Naive B cell (primary cell): ENCODE measurements at regions not wholly inside any gene's neighbourhood (a gene's known extent, or its start where the extent isn't known, plus 50 kb on each side); places are given as distances from the start of the nearest gene placed in this dataset.
"Not testable (repeated sequence)": the region's sequence is repeated elsewhere in the genome, so short reads cannot be mapped to it uniquely, and the experiment has no call there.

Experiments
- ATAC-seq, 2 donors: fragments of 150-1000 bp; cut with Tn5 transposase; 2 replicates each; pipeline ENCODE4 v1.10.0; 2021; ENCODE audit warnings: low read depth in 2 of 2, mild to moderate bottlenecking in 2 of 2, moderate library complexity in 2 of 2
- DNase-seq: peaks from one replicate; pipeline ENCODE4 v3.0.0; 2022
- H3K27ac Mint-ChIP-seq, 6 donors: one replicate each; pipeline ENCODE4 v1.8.0; 2020 to 2022; ENCODE audit warnings: mild to moderate bottlenecking in 6 of 6, mixed read lengths in 6 of 6, moderate library complexity in 5 of 6, inconsistent platforms in 2 of 6
- H3K27me3 Mint-ChIP-seq, 3 donors: one replicate each; pipeline ENCODE4 v1.8.0; 2021 to 2022; ENCODE audit warnings: mixed read lengths in 3 of 3, mild to moderate bottlenecking in 1 of 3
- H3K36me3 Mint-ChIP-seq, 2 donors: one replicate each; pipeline ENCODE4 v1.8.0; 2020 to 2022; ENCODE audit warnings: mixed read lengths in 2 of 2, inconsistent platforms in 1 of 2, mild to moderate bottlenecking in 1 of 2
- H3K4me1 Mint-ChIP-seq, 3 donors: one replicate each; pipeline ENCODE4 v1.8.0; 2020 to 2022; ENCODE audit warnings: mixed read lengths in 3 of 3, inconsistent platforms in 1 of 3, mild to moderate bottlenecking in 1 of 3, moderate library complexity in 1 of 3
- H3K4me3 Mint-ChIP-seq, 8 donors: one replicate each; pipeline ENCODE4 v1.8.0; 2020 to 2022; ENCODE audit warnings: mild to moderate bottlenecking in 8 of 8, mixed read lengths in 8 of 8, moderate library complexity in 8 of 8, inconsistent platforms in 2 of 8
- H3K9me3 Mint-ChIP-seq, 7 donors: one replicate each; pipeline ENCODE4 v1.8.0; 2020 to 2022; ENCODE audit warnings: mixed read lengths in 7 of 7, mild to moderate bottlenecking in 5 of 7, inconsistent platforms in 2 of 7, moderate library complexity in 1 of 7

GRCh38 chr22:17284466-17284865 lies 65.2 kb upstream of the ADA2 start:
- ATAC-seq (no peak), DNase-seq (no peak)
- Mint-ChIP-seq H3K27me3 (peaks cover 0 to 5% (median 5%) of the 10 kb centered on the region in 3 donors), H3K27ac (peak overlapping the region in 1 of 6 donors; percentile 78), H3K36me3 (no peaks in the 10 kb centered on the region), H3K9me3 (no peaks in the 10 kb centered on the region), H3K4me3 (no peak overlapping the region), H3K4me1 (peaks cover 11 to 34% (median 27%) of the 10 kb centered on the region in 3 donors)

DNA sequence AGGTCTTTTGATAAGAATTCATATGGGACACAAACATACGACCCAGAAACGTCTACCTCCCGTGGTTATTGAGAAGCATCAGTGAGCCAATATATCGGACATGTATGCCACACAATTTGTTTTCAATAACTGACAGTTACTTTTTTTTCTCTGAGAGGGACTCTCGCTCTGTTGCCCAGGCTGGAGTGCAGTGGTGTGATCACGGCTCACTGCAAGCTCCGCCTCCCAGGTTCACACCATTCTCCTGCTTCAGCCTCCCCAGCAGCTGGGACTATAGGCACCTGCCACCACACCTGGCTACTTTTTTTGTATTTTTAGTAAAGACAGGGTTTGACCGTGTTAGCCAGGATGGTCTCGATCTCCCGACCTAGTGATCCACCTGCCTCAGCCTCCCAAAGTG lies 64.6 kb upstream of the ADA2 start:
- not testable (repeated sequence) for H3K36me3 Mint-ChIP-seq, ATAC-seq, DNase-seq, H3K27me3 Mint-ChIP-seq, H3K9me3 Mint-ChIP-seq, H3K4me3 Mint-ChIP-seq
- peak overlapping the region in 2 of 6 donors; percentile 62 to 71 for H3K27ac Mint-ChIP-seq
- H3K4me1 Mint-ChIP-seq, result peaks cover 15 to 30% (median 29%) of the 10 kb centered on the region in 3 donors

GRCh38 chr22:17283423-17283822 lies 64.2 kb upstream of the ADA2 start:
- DNase-seq (no peak), ATAC-seq (no peak)
- peak overlapping the region in 2 of 6 donors; percentile 62 to 91 for H3K27ac Mint-ChIP-seq
- H3K4me1 Mint-ChIP-seq, result peaks cover 15 to 30% (median 25%) of the 10 kb centered on the region in 3 donors
- H3K4me3 Mint-ChIP-seq, result no peak overlapping the region
- H3K36me3 Mint-ChIP-seq, result no peaks in the 10 kb centered on the region
- no peaks in the 10 kb centered on the region for H3K9me3 Mint-ChIP-seq
- H3K27me3 Mint-ChIP-seq, result peaks cover 0 to 3% (median 2%) of the 10 kb centered on the region in 3 donors

DNA sequence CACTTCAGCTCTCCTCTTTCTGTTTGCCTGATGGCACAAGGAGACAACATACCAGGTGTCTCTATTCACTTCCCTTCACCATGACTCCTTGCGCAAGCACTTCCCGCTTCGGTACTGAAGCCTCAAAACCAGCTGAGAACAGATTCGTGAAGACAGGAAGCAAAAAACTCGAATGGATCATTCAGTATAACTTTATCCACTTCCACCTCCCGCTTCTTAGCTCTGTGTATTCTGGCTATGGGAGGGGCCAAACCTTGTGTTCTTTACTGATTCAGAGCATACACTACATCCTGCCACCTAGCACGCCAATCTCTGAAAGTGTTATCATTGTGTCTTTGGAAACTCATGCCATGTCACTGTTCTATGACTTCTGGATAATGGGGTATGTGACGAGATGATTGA lies 62.2 kb upstream of the ADA2 start:
- H3K4me3 Mint-ChIP-seq, result peak overlapping the region in 7 of 8 donors; percentile 30 to 84 (median 73)

GRCh38 chr22:17281026-17281425 lies 61.8 kb upstream of the ADA2 start:
- H3K9me3 Mint-ChIP-seq, result no peaks in the 10 kb centered on the region
- DNase-seq, result no peak
- H3K27me3 Mint-ChIP-seq, result no peaks in the 10 kb centered on the region
- H3K4me3 Mint-ChIP-seq, result peak overlapping the region in 7 of 8 donors; percentile 30 to 84 (median 73)
- no peak for ATAC-seq
- peak overlapping the region in 4 of 6 donors; percentile 53 to 88 (median 81) for H3K27ac Mint-ChIP-seq
- no peaks in the 10 kb centered on the region for H3K36me3 Mint-ChIP-seq
- peaks cover 15 to 30% (median 22%) of the 10 kb centered on the region in 3 donors for H3K4me1 Mint-ChIP-seq

More for the DNA sequence above, 62.2 kb upstream of the ADA2 start:
- Mint-ChIP-seq H3K27ac (peak overlapping the region in 5 of 6 donors; percentile 19 to 88 (median 75)), H3K9me3 (no peaks in the 10 kb centered on the region), H3K27me3 (no peaks in the 10 kb centered on the region), H3K4me1 (peaks cover 15 to 30% (median 22%) of the 10 kb centered on the region in 3 donors), H3K36me3 (no peaks in the 10 kb centered on the region)
- DNase-seq (no peak), ATAC-seq (peak; percentile 72 to 75)

DNA sequence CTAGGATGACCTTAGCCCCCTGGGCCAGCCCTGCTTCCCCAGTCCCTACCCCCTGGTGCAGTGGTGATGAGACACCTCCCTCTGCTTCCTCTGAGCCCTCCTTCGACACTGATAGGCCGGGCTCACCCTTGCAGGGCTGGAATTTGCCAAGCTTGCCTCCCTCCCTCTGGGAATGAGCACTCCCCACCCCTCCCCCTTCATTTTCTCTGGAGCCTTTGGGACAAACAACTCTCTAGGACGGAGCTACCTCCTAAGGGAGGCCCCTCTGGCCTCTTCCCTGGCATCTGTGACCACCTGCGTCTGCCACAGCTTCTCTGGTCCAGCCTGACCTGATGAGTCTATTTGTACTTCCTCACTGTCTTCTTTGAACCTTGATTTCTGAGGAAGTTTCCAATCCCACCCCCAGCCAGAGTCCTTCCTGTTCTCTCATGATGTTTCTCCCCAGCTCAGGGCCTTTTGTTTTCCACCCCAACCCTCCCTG lies 53.3 kb upstream of the ADA2 start:
- no peak overlapping the region for H3K4me3 Mint-ChIP-seq
- peak overlapping the region in 4 of 6 donors; percentile 39 to 80 (median 56) for H3K27ac Mint-ChIP-seq
- H3K9me3 Mint-ChIP-seq, result no peaks in the 10 kb centered on the region
- H3K4me1 Mint-ChIP-seq, result peaks cover 7 to 10% (median 7%) of the 10 kb centered on the region in 3 donors
- no peaks in the 10 kb centered on the region for H3K36me3 Mint-ChIP-seq
- no peaks in the 10 kb centered on the region for H3K27me3 Mint-ChIP-seq
- ATAC-seq (no peak), DNase-seq (no peak)

DNA sequence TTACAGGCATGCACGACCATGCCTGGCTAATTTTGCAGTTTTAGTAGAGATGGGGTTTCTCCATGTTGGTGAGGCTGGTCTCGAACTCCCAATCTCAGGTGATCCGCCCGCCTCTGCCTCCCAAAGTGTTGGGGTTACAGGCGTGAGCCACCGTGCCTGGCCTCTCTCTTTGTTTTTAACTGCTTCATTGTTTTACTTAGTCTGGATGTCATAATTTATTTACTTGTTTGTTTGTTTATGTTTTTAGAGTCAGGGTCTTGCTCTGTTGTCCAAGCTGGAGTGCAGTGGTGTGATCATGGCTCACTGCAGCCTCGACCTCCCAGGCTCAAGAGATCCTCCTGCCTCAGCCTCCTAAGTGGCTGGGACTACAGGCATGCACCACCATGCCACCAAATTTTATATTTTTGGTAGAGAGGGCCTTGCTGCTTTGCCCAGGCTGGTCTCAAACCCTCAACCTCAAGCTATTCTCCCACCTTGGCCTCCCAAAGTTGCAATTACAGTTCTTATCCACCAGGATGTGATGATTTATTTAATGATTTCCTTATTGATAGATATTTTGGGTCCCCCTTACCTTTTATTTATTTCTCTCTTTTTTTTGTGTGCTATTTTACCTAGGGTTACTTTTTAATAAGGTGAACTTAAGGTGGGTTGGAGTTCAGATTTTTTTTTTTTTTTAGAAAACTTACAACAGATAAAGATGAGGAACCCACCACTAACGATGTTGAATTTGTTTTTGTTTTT lies 52.6 kb upstream of the ADA2 start:
- Mint-ChIP-seq H3K9me3 (no peaks in the 10 kb centered on the region), H3K4me3 (no peak overlapping the region), H3K36me3 (no peaks in the 10 kb centered on the region), H3K27ac (peak overlapping the region in 2 of 6 donors; percentile 39 to 67), H3K27me3 (no peaks in the 10 kb centered on the region), H3K4me1 (peaks cover 10 to 13% (median 10%) of the 10 kb centered on the region in 3 donors)
- no peak for DNase-seq
- ATAC-seq, result no peak

DNA sequence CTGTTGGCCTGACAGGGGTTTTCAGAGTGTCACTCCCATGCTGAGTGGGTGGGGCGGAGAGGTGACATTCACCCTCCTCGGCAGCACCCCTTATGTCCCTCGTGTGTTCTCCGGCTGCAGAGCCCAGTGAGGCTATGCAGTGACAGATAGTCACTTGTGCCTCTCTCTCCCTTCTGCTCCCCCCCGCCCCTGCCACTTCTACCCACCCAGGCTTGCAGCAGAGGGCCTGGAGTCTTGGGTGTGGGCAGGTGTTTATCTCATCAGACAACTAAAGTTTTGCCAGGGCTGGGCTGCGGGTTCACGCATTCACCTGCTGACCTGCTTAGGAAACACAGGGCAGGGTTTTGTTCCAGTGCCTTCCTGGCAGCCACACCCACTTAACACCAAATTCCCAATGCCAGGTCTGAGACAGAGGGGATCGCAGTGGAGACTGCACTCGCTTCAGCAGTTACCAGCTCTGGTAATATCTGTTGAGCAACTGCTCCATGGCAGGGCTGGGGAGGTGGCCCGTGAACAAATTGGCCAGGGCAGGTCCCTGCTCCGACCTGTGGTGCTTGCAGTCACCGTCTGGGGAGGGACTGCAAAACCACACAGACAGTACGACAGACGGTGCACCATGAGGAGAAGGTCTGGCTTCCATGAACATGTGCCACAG lies 50.5 kb upstream of the ADA2 start:
- DNase-seq (no peak), ATAC-seq (no peak)
- Mint-ChIP-seq H3K27ac (peak overlapping the region in 1 of 6 donors; percentile 58), H3K36me3 (no peaks in the 10 kb centered on the region), H3K27me3 (no peaks in the 10 kb centered on the region), H3K9me3 (no peaks in the 10 kb centered on the region), H3K4me1 (peaks cover 15 to 20% (median 17%) of the 10 kb centered on the region in 3 donors), H3K4me3 (no peak overlapping the region)

GRCh38 chr22:17269224-17269606 lies 50.0 kb upstream of the ADA2 start:
- H3K4me3 Mint-ChIP-seq, result no peak overlapping the region
- ATAC-seq, result no peak
- H3K4me1 Mint-ChIP-seq, result peaks cover 15 to 20% (median 17%) of the 10 kb centered on the region in 3 donors
- H3K36me3 Mint-ChIP-seq, result no peaks in the 10 kb centered on the region
- no peaks in the 10 kb centered on the region for H3K27me3 Mint-ChIP-seq
- no peak for DNase-seq
- H3K27ac Mint-ChIP-seq, result peak overlapping the region in 1 of 6 donors; percentile 58
- H3K9me3 Mint-ChIP-seq, result no peaks in the 10 kb centered on the region
